SK-N-SH (cell line): ENCODE measurements at regions not wholly inside any gene's neighbourhood (a gene's known extent, or its start where the extent isn't known, plus 50 kb on each side); places are given as distances from the start of the nearest gene placed in this dataset.

Experiments used
- CHD2 ChIP-seq: fragments of 150-350 bp; IDR thresholded peaks from 2 replicates; pipeline ENCODE4 v1.6.1; 2018; ENCODE audit warnings: low read length; ENCODE audit not compliant: partially characterized antibody
- CTCF ChIP-seq: fragments of 200-600 bp; sonication (generic); IDR thresholded peaks from 2 replicates; pipeline ENCODE4 v1.6.1; 2017; ENCODE audit warnings: antibody characterized with exemption, mild to moderate bottlenecking, moderate library complexity
- EP300 ChIP-seq, 2 experiments: IDR thresholded peaks; 2 replicates each; pipeline versions ENCODE4 v1.4.0 to v1.6.1; 2012; ENCODE audit warnings: borderline replicate concordance in 1 of 2, low read depth in 1 of 2, low read length in 1 of 2
- EZH2phosphoT487 ChIP-seq: fragments of 200-600 bp; sonication (generic); IDR thresholded peaks from 2 replicates; pipeline ENCODE4 v1.6.1; 2017; ENCODE audit warnings: low read depth, mixed run types, mild to moderate bottlenecking, antibody characterized with exemption, moderate library complexity, borderline replicate concordance
- FOXJ3 ChIP-seq: sonication (generic); formaldehyde crosslinking; IDR thresholded peaks from 2 replicates; pipeline ENCODE4 v1.5.1; 2020; ENCODE audit warnings: mild to moderate bottlenecking, missing genetic modification reagents
- GABPA ChIP-seq: IDR thresholded peaks from 2 replicates; pipeline ENCODE4 v1.4.0; 2012; ENCODE audit warnings: low read depth, mild to moderate bottlenecking
- NFIC ChIP-seq: IDR thresholded peaks from 2 replicates; pipeline ENCODE4 v1.4.0; 2012; ENCODE audit warnings: borderline replicate concordance
- NRF1 ChIP-seq: IDR thresholded peaks from 2 replicates; pipeline ENCODE4 v1.6.1; 2012; ENCODE audit warnings: low read depth, mild to moderate bottlenecking, low read length
- POLR2AphosphoS5 ChIP-seq: IDR thresholded peaks from 2 replicates; pipeline ENCODE4 v1.6.1; 2012; ENCODE audit warnings: low read depth, low read length
- RFX5 ChIP-seq: IDR thresholded peaks from 2 replicates; pipeline ENCODE4 v1.6.1; 2012; ENCODE audit warnings: mild to moderate bottlenecking, improper control_type of control experiment, low read length
- SIN3A ChIP-seq: IDR thresholded peaks from 2 replicates; pipeline ENCODE4 v1.6.1; 2012; ENCODE audit warnings: low read depth, mild to moderate bottlenecking, low read length, moderate library complexity, borderline replicate concordance
- YY1 ChIP-seq: IDR thresholded peaks from 2 replicates; pipeline ENCODE4 v1.4.0; 2012; ENCODE audit warnings: low read depth, mild to moderate bottlenecking
- TF ChIP-seq, protein P1 (sequence below): fragments of 150-350 bp; IDR thresholded peaks from 2 replicates; pipeline ENCODE4 v1.6.1; 2017; ENCODE audit warnings: antibody characterized with exemption, low read length, low read depth, borderline replicate concordance

- TF ChIP-seq CTCF (no peak), FOXJ3 (CRISPR knock-in tag) (no peak), RFX5 (no peak), POLR2AphosphoS5 (no peak), NRF1 (no peak), EP300 (IDR thresholded peaks at IDR 0.05; ENCODE audit: borderline replicate concordance in 1 of 2, low read depth in 1 of 2, low read length in 1 of 2) (no peak), CHD2 (no peak), GABPA (no peak), NFIC (no peak), EZH2phosphoT487 (no peak), SIN3A (no peak), YY1 (no peak)
- TF ChIP-seq, protein P1, sequence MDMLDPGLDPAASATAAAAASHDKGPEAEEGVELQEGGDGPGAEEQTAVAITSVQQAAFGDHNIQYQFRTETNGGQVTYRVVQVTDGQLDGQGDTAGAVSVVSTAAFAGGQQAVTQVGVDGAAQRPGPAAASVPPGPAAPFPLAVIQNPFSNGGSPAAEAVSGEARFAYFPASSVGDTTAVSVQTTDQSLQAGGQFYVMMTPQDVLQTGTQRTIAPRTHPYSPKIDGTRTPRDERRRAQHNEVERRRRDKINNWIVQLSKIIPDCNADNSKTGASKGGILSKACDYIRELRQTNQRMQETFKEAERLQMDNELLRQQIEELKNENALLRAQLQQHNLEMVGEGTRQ: no peak
Observed at GRCh38 chr10:44827431-44828006, 83.6 kb upstream of the TMEM72 start.
